NCI-H1436 treated with DMSO at 0.1 percent for 48 hours (cell line): ENCODE measurements at regions not wholly inside any gene's neighbourhood (a gene's known extent, or its start where the extent isn't known, plus 50 kb on each side); places are given as distances from the start of the nearest gene placed in this dataset.
"Not testable (repeated sequence)": the region's sequence is repeated elsewhere in the genome, so short reads cannot be mapped to it uniquely, and the experiment has no call there.

Source experiments
- DNase-seq: peaks from one replicate; lab custom pipeline; 2025; lab: John Stamatoyannopoulos, UW

GRCh38 chr14:45976001-45976400 is 675.6 kb downstream of the RPL10L start:
- DNase-seq = no peak

GRCh38 chr14:45972416-45972815 is 679.2 kb downstream of the RPL10L start:
- DNase-seq = no peak

- no peak for DNase-seq
Measured at GRCh38 chr14:45970621-45971020, 681.0 kb downstream of the RPL10L start.

- no peak for DNase-seq
Measured at GRCh38 chr14:45968037-45968436, 683.5 kb downstream of the RPL10L start.

GRCh38 chr14:45949479-45949878 is 696.5 kb upstream of the MIS18BP1 start:
- no peak for DNase-seq

GRCh38 chr14:45947830-45948229 is 694.8 kb upstream of the MIS18BP1 start:
- DNase-seq = no peak

- DNase-seq = no peak
Measured at GRCh38 chr14:45946251-45946650, 693.2 kb upstream of the MIS18BP1 start.

GRCh38 chr14:45940318-45940717 is 687.3 kb upstream of the MIS18BP1 start:
- no peak for DNase-seq

- no peak for DNase-seq
Measured at GRCh38 chr14:45939572-45939971, 686.6 kb upstream of the MIS18BP1 start.

- DNase-seq = not testable (repeated sequence)
Measured at GRCh38 chr14:45919995-45920394, 667.0 kb upstream of the MIS18BP1 start.

GRCh38 chr14:45916340-45916953 is 663.4 kb upstream of the MIS18BP1 start:
- no peak for DNase-seq

- DNase-seq = no peak
Measured at GRCh38 chr14:45907782-45908181, 654.8 kb upstream of the MIS18BP1 start.

- DNase-seq = no peak
Measured at GRCh38 chr14:45906257-45906656, 653.3 kb upstream of the MIS18BP1 start.

- no peak for DNase-seq
Measured at GRCh38 chr14:45905672-45906071, 652.7 kb upstream of the MIS18BP1 start.

GRCh38 chr14:45904314-45904713 is 651.3 kb upstream of the MIS18BP1 start:
- no peak for DNase-seq

GRCh38 chr14:45902241-45902640 is 649.2 kb upstream of the MIS18BP1 start:
- DNase-seq = no peak

GRCh38 chr14:45897439-45897838 is 644.4 kb upstream of the MIS18BP1 start:
- no peak for DNase-seq

- no peak for DNase-seq
Measured at GRCh38 chr14:45893127-45893526, 640.1 kb upstream of the MIS18BP1 start.

GRCh38 chr14:45891417-45892080 is 638.5 kb upstream of the MIS18BP1 start:
- DNase-seq = peak; percentile 74

- DNase-seq = not testable (repeated sequence)
Measured at GRCh38 chr14:45888766-45889285, 635.8 kb upstream of the MIS18BP1 start.

- no peak for DNase-seq
Measured at GRCh38 chr14:45877981-45878380, 625.0 kb upstream of the MIS18BP1 start.

GRCh38 chr14:45868863-45869262 is 615.9 kb upstream of the MIS18BP1 start:
- DNase-seq = no peak

GRCh38 chr14:45868377-45868776 is 615.4 kb upstream of the MIS18BP1 start:
- DNase-seq = no peak
